ENCODE measurements at regions not wholly inside any gene's neighbourhood (a gene's known extent, or its start where the extent isn't known, plus 50 kb on each side); places are given as distances from the start of the nearest gene placed in this dataset.

- DNase-seq: no peak
- Mint-ChIP-seq H3K9me3 (peaks cover 4% of the 10 kb centered on the region), H3K36me3 (ENCODE audit: low read depth) (no peaks in the 10 kb centered on the region), H3K27me3 (no peaks in the 10 kb centered on the region), H3K4me1 (ENCODE audit: low read depth) (no peaks in the 10 kb centered on the region), H3K27ac (no peak overlapping the region), H3K4me3 (no peak overlapping the region)
- POLR2A ChIA-PET: no interaction called here
- Histone ChIP-seq H3K4me1 (ENCODE audit: insufficient read depth, low read length) (no peaks in the 10 kb centered on the region), H3K36me3 (ENCODE audit: insufficient read depth, low read length) (no peaks in the 10 kb centered on the region), H3K27ac (ENCODE audit: low read depth in 1 of 2, low read length in 2 of 2) (no peak overlapping the region), H3K4me3 (ENCODE audit: low read length) (no peak overlapping the region), H3K27me3 (ENCODE audit: control insufficient read depth in 1 of 2, insufficient read depth in 2 of 2, low read length in 2 of 2) (no peaks in the 10 kb centered on the region), H3K9me3 (ENCODE audit: control insufficient read depth in 1 of 2, insufficient read depth in 1 of 2, low read length in 2 of 2) (peaks cover 0 to 13% of the 10 kb centered on the region in 2 experiments)
- TF ChIP-seq CTCF (IDR thresholded peaks at IDR 0.05): no peak
- intact Hi-C loops (cut with DNase I, micrococcal nuclease): no loop called here
- no peak for ATAC-seq (ENCODE audit: poor library complexity)
- CTCF ChIA-PET: no interaction called here
Measured at GRCh38 chr14:86884498-86884897, 1108.5 kb downstream of the GALC start.

DNA sequence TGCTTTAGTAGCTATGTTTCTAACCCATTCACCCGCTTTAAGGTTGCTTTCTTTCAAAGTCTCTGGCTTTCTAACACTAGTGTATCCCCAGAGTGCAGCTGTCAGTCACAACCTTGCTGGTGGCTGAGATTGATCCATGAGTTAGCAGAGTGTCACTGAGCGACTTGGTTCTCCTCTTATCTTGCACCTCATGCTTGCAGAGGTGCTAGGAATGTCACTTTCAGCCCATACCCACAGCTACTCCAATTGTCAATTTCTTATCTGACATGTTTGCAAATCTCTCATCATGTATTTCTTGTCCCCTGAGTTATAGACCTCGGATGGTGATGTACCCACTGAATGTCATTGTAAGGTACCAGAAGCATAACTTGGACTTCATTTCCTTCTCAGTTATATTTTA is 1110.2 kb downstream of the GALC start:
- H3K4me1 ChIP-seq (ENCODE audit: insufficient read depth, low read length): no peaks in the 10 kb centered on the region
- intact Hi-C loops (cut with DNase I, micrococcal nuclease): no loop called here
- no peak overlapping the region for H3K27ac ChIP-seq (ENCODE audit: low read depth in 1 of 2, low read length in 2 of 2)
- peaks cover 0 to 13% of the 10 kb centered on the region in 2 experiments for H3K9me3 ChIP-seq (ENCODE audit: control insufficient read depth in 1 of 2, insufficient read depth in 1 of 2, low read length in 2 of 2)
- Mint-ChIP-seq H3K36me3 (ENCODE audit: low read depth) (no peaks in the 10 kb centered on the region), H3K27me3 (no peaks in the 10 kb centered on the region), H3K9me3 (peaks cover 4% of the 10 kb centered on the region), H3K27ac (no peak overlapping the region), H3K4me1 (ENCODE audit: low read depth) (no peaks in the 10 kb centered on the region), H3K4me3 (no peak overlapping the region)
- CTCF ChIA-PET: no interaction called here
- no peak for DNase-seq
- ATAC-seq (ENCODE audit: poor library complexity): no peak
- no peak for TF ChIP-seq CTCF (IDR thresholded peaks at IDR 0.05)
- no peak overlapping the region for H3K4me3 ChIP-seq (ENCODE audit: low read length)
- H3K27me3 ChIP-seq (ENCODE audit: control insufficient read depth in 1 of 2, insufficient read depth in 2 of 2, low read length in 2 of 2): no peaks in the 10 kb centered on the region
- POLR2A ChIA-PET: no interaction called here
- no peaks in the 10 kb centered on the region for H3K36me3 ChIP-seq (ENCODE audit: insufficient read depth, low read length)

DNA sequence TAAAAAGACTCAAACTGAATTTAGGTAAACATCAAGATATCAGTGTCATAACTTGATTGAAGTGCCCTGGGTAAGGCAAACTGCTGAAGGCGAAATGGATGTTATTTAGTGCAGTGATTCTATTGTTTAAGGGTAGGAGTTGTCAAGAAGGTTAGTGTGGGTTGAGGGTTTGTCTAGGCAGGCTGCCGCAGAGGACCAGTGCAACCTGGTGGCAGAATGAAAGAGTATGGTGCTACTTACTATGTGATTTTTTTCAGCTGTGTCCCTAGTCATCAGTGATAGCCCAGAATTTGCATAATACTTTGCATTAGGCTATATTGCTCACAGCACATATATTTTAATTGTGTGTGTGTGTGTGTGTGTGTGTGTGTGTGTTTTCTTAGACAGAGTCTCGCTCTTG is 1127.0 kb downstream of the GALC start:
- Histone ChIP-seq H3K27me3 (ENCODE audit: control insufficient read depth in 1 of 2, insufficient read depth in 2 of 2, low read length in 2 of 2) (no peaks in the 10 kb centered on the region), H3K4me3 (ENCODE audit: low read length) (no peak overlapping the region), H3K27ac (ENCODE audit: low read depth in 1 of 2, low read length in 2 of 2) (no peak overlapping the region), H3K9me3 (ENCODE audit: control insufficient read depth in 1 of 2, insufficient read depth in 1 of 2, low read length in 2 of 2) (peaks cover 0 to 8% of the 10 kb centered on the region in 2 experiments), H3K4me1 (ENCODE audit: insufficient read depth, low read length) (no peaks in the 10 kb centered on the region), H3K36me3 (ENCODE audit: insufficient read depth, low read length) (no peaks in the 10 kb centered on the region)
- H3K27me3 Mint-ChIP-seq: no peaks in the 10 kb centered on the region
- peaks cover 9% of the 10 kb centered on the region for H3K9me3 Mint-ChIP-seq
- ChIA-PET CTCF (no interaction called here), POLR2A (no interaction called here)
- TF ChIP-seq CTCF (IDR thresholded peaks at IDR 0.05): no peak
- ATAC-seq (ENCODE audit: poor library complexity): no peak
- no peak overlapping the region for H3K4me3 Mint-ChIP-seq
- H3K36me3 Mint-ChIP-seq (ENCODE audit: low read depth): no peaks in the 10 kb centered on the region
- no peak for DNase-seq
- no peaks in the 10 kb centered on the region for H3K4me1 Mint-ChIP-seq (ENCODE audit: low read depth)
- no peak overlapping the region for H3K27ac Mint-ChIP-seq
- intact Hi-C loops (cut with DNase I, micrococcal nuclease): no loop called here
